Bronchial epithelial cell (primary cell): ENCODE measurements at regions not wholly inside any gene's neighbourhood (a gene's known extent, or its start where the extent isn't known, plus 50 kb on each side); places are given as distances from the start of the nearest gene placed in this dataset.
"Not testable (repeated sequence)": the region's sequence is repeated elsewhere in the genome, so short reads cannot be mapped to it uniquely, and the experiment has no call there.

Experiments used
- DNase-seq: peaks from one replicate; pipeline ENCODE4 v3.0.0-alpha.2; 2010; ENCODE audit warnings: low read depth
- FAIRE-seq: peaks from 2 replicates; lab custom pipeline; 2011; peaks lifted over from hg19 to GRCh38; lab: Jason Lieb, UNC
- H3K27me3 ChIP-seq: 2 replicates; pipeline ENCODE4 v1.5.1; 2011; ENCODE audit warnings: low read length; ENCODE audit not compliant: control insufficient read depth, insufficient read depth
- H3K36me3 ChIP-seq: 2 replicates; pipeline ENCODE4 v1.5.1; 2011; ENCODE audit warnings: low read length; ENCODE audit not compliant: control insufficient read depth, insufficient read depth
- H3K4me3 ChIP-seq: 2 replicates; pipeline ENCODE4 v1.5.1; 2011; ENCODE audit warnings: mild to moderate bottlenecking, low read depth, low read length, control low read depth
- TF ChIP-seq, protein P1 (sequence below): IDR thresholded peaks from 2 replicates; pipeline ENCODE4 v1.5.1; 2011; ENCODE audit warnings: mild to moderate bottlenecking, moderate library complexity, low read length, control low read depth, inconsistent platforms; ENCODE audit not compliant: insufficient read depth, severe bottlenecking

- no peaks in the 10 kb centered on the region for H3K36me3 ChIP-seq
- TF ChIP-seq, protein P1, sequence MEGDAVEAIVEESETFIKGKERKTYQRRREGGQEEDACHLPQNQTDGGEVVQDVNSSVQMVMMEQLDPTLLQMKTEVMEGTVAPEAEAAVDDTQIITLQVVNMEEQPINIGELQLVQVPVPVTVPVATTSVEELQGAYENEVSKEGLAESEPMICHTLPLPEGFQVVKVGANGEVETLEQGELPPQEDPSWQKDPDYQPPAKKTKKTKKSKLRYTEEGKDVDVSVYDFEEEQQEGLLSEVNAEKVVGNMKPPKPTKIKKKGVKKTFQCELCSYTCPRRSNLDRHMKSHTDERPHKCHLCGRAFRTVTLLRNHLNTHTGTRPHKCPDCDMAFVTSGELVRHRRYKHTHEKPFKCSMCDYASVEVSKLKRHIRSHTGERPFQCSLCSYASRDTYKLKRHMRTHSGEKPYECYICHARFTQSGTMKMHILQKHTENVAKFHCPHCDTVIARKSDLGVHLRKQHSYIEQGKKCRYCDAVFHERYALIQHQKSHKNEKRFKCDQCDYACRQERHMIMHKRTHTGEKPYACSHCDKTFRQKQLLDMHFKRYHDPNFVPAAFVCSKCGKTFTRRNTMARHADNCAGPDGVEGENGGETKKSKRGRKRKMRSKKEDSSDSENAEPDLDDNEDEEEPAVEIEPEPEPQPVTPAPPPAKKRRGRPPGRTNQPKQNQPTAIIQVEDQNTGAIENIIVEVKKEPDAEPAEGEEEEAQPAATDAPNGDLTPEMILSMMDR, result no peak
- no peak for FAIRE-seq
Measured at GRCh38 chr4:120005527-120005926, 61.1 kb downstream of the MAD2L1 start.

DNA sequence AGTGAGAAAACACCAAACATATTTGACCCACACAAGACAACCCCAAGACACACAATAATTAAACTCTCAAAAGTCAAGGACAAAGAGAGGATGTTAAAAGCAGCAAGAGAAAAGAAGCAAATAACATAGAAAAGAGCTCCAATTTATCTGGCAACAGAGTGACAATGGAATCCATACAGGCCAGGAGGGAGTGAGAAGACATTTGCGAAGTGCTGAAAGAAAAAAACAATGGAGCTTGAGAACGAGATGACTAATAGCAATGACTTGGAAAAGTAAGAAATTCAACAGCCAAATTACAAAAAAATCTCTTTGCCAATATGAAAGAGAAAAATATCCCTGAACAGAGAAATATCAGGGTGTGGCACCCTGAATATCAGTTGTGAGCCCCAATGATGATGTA, 61.6 kb downstream of the MAD2L1 start:
- FAIRE-seq (no peak), DNase-seq (no peak)
- TF ChIP-seq, protein P1, result no peak
- H3K27me3 ChIP-seq, result no peaks in the 10 kb centered on the region
- H3K36me3 ChIP-seq, result no peaks in the 10 kb centered on the region
- no peak overlapping the region for H3K4me3 ChIP-seq

More at GRCh38 chr4:120005527-120005926, 61.1 kb downstream of the MAD2L1 start:
- no peak for DNase-seq
- Histone ChIP-seq H3K4me3 (no peak overlapping the region), H3K27me3 (no peaks in the 10 kb centered on the region)

GRCh38 chr4:120004054-120004453, 62.6 kb downstream of the MAD2L1 start:
- Histone ChIP-seq H3K27me3 (no peaks in the 10 kb centered on the region), H3K36me3 (no peaks in the 10 kb centered on the region), H3K4me3 (no peak overlapping the region)
- DNase-seq (no peak), FAIRE-seq (no peak)
- TF ChIP-seq, protein P1, result no peak

- DNase-seq (no peak), FAIRE-seq (no peak)
- TF ChIP-seq, protein P1, result no peak
- H3K27me3 ChIP-seq, result no peaks in the 10 kb centered on the region
- no peak overlapping the region for H3K4me3 ChIP-seq
- H3K36me3 ChIP-seq, result no peaks in the 10 kb centered on the region
Measured at GRCh38 chr4:120003193-120003592, 63.5 kb downstream of the MAD2L1 start.

- no peaks in the 10 kb centered on the region for H3K27me3 ChIP-seq
- no peak for FAIRE-seq
- DNase-seq, result no peak
- TF ChIP-seq, protein P1, result no peak
- H3K4me3 ChIP-seq, result no peak overlapping the region
- H3K36me3 ChIP-seq, result no peaks in the 10 kb centered on the region
Measured at GRCh38 chr4:120001850-120002249, 64.8 kb downstream of the MAD2L1 start.

DNA sequence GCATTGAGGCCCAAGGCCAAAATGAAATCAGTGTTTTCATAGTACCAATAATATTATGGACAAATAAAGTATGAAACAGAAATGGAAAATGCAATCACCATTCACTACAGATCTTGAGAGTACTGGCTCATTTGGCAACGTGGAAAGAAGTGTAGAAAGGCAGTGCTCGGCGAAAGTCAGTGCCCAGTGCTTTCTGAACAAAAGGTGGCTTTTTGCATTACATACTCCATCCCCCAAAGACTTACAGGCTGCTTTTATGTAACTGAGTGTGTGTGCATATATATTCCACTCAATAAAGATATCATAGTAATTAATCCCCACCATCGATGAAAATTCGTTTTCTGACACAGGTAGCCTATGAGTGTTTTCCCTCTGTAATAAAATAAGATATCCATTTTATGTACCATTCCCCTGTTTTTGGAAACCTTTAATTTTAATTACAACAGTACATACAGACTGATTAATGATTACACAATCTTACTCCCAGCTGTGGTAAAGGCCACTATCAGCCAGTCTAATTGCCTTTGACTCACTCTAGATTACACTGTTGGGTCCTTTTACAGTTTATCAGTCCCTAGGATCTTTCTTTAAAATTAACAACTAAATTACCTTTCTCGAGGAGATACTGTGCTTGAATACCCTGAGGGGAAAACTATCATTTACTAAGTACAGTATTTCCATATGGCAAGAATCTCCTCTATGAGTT, 65.9 kb downstream of the MAD2L1 start:
- Histone ChIP-seq H3K27me3 (no peaks in the 10 kb centered on the region), H3K4me3 (no peak overlapping the region), H3K36me3 (no peaks in the 10 kb centered on the region)
- TF ChIP-seq, protein P1, result no peak
- DNase-seq (no peak), FAIRE-seq (no peak)

DNA sequence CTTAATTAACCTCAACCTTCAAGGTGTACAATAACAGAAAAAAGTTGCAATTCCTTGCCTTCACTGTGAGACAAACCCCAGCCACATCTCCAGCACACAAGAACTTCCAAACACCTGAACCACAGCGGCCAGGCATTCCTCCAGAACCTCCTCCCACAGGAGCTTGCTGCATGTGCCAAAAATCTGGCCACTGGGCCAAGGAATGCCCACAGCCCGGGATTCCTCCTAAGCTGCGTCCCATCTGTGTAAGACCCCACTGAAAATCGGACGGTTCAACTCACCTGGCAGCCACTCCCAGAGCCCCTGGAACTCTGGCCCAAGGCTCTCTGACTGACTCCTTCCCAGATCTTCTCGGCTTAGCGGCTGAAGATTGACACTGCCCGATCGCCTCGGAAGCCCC, 70.6 kb downstream of the MAD2L1 start:
- not testable (repeated sequence) for FAIRE-seq, DNase-seq, H3K27me3 ChIP-seq, H3K36me3 ChIP-seq, H3K4me3 ChIP-seq
